Esophagus squamous epithelium (tissue), 5 donors: ENCODE measurements at regions not wholly inside any gene's neighbourhood (a gene's known extent, or its start where the extent isn't known, plus 50 kb on each side); places are given as distances from the start of the nearest gene placed in this dataset.
A peak's percentile ranks its signal among the peaks of the same experiment; 100 is the strongest.

Experiments
- DNase-seq: peaks from one replicate; lab custom pipeline; 2025; lab: John Stamatoyannopoulos, UW
- H3K27ac ChIP-seq, 4 donors: fragments of 200-600 bp; sonication (generic); one replicate each; pipeline ENCODE4 v1.5.1; 2016 to 2019; ENCODE audit warnings: mild to moderate bottlenecking in 1 of 4
- H3K27me3 ChIP-seq, 4 donors: fragments of 200-600 bp; sonication (generic); 1 replicate in 3 of 4; 2 replicates in 1 of 4; pipeline versions ENCODE4 v1.5.1 to v1.6.0; 2017 to 2021; ENCODE audit warnings: antibody characterized with exemption in 1 of 4
- H3K36me3 ChIP-seq, 3 donors: fragments of 200-600 bp; sonication (generic); one replicate each; pipeline ENCODE4 v1.5.1; 2016 to 2019
- H3K4me1 ChIP-seq, 3 donors: fragments of 200-600 bp; sonication (generic); one replicate each; pipeline ENCODE4 v1.5.1; 2017 to 2019
- H3K4me3 ChIP-seq, 4 donors: fragments of 200-600 bp; sonication (generic); 1 replicate in 3 of 4; 2 replicates in 1 of 4; pipeline ENCODE4 v1.5.1; 2016 to 2019; ENCODE audit warnings: mild to moderate bottlenecking in 2 of 4, moderate library complexity in 1 of 4
- H3K9me3 ChIP-seq, 3 donors: fragments of 200-600 bp; sonication (generic); one replicate each; pipeline ENCODE4 v1.5.1; 2016 to 2019
- CTCF ChIP-seq, 6 experiments: fragments of 450-650 bp in 4 of 6; fragments of 200-600 bp in 2 of 6; sonication (generic) in 2 of 6; IDR thresholded peaks; one replicate each; pipeline ENCODE4 v1.5.1; 2016 to 2019; ENCODE audit warnings: antibody characterized with exemption in 6 of 6, mild to moderate bottlenecking in 4 of 6, moderate library complexity in 4 of 6
- POLR2A ChIP-seq, 4 donors: fragments of 450-650 bp; IDR thresholded peaks; one replicate each; pipeline ENCODE4 v1.6.1; 2017; ENCODE audit warnings: antibody characterized with exemption in 4 of 4, mild to moderate bottlenecking in 4 of 4, moderate library complexity in 3 of 4
- WGBS, 2 donors: methylation state at CpG; one replicate each; pipeline ENCODE4 v1.1.5; 2018; 5-methylcytosine and 5-hydroxymethylcytosine counted together
- intact Hi-C: fragments of 100-400 bp; cut with DNase I; formaldehyde crosslinking; loops from one replicate; pipeline ENCODE4 v1.15.0; 2022
- donor health status: DM: yes; HTN: yes; CAD: no.

GRCh38 chr16:82373976-82374375, 204.0 kb upstream of the MPHOSPH6 start:
- Histone ChIP-seq H3K36me3 (no peaks in the 10 kb centered on the region), H3K4me3 (no peak overlapping the region), H3K9me3 (no peaks in the 10 kb centered on the region), H3K27me3 (no peaks in the 10 kb centered on the region), H3K27ac (no peak overlapping the region), H3K4me1 (no peaks in the 10 kb centered on the region)
- DNase-seq: no peak
- intact Hi-C loops: no loop called here
- 43 to 71% methylated on average over 2 of the region's 2 CpGs for WGBS, 2 donors
- TF ChIP-seq POLR2A (IDR thresholded peaks at IDR 0.05): no peak
- TF ChIP-seq CTCF (IDR thresholded peaks at IDR 0.05): no peak

- H3K27me3 ChIP-seq: no peaks in the 10 kb centered on the region
- 82 to 91% methylated on average over 1 of the region's 1 CpG for WGBS, 2 donors
- DNase-seq: no peak
- no peaks in the 10 kb centered on the region for H3K36me3 ChIP-seq
- intact Hi-C loops: no loop called here
- H3K27ac ChIP-seq: no peak overlapping the region
- no peak overlapping the region for H3K4me3 ChIP-seq
- H3K9me3 ChIP-seq: no peaks in the 10 kb centered on the region
- H3K4me1 ChIP-seq: no peaks in the 10 kb centered on the region
- no peak for TF ChIP-seq POLR2A (IDR thresholded peaks at IDR 0.05)
- no peak for TF ChIP-seq CTCF (IDR thresholded peaks at IDR 0.05)
These were observed 200.3 kb upstream of the MPHOSPH6 start for GRCh38 chr16:82370282-82370681.

GRCh38 chr16:82368041-82368440, 198.0 kb upstream of the MPHOSPH6 start:
- Histone ChIP-seq H3K27me3 (no peaks in the 10 kb centered on the region), H3K4me3 (no peak overlapping the region), H3K36me3 (no peaks in the 10 kb centered on the region), H3K27ac (no peak overlapping the region), H3K9me3 (no peaks in the 10 kb centered on the region), H3K4me1 (no peaks in the 10 kb centered on the region)
- intact Hi-C loops: no loop called here
- peak in 2 of 6 experiments; percentile 23 to 28 for TF ChIP-seq CTCF (IDR thresholded peaks at IDR 0.05)
- no peak for TF ChIP-seq POLR2A (IDR thresholded peaks at IDR 0.05)
- no peak for DNase-seq

GRCh38 chr16:82366462-82366861, 196.4 kb upstream of the MPHOSPH6 start:
- H3K27me3 ChIP-seq: no peaks in the 10 kb centered on the region
- H3K36me3 ChIP-seq: no peaks in the 10 kb centered on the region
- H3K4me1 ChIP-seq: no peaks in the 10 kb centered on the region
- TF ChIP-seq CTCF (IDR thresholded peaks at IDR 0.05) (no peak), POLR2A (IDR thresholded peaks at IDR 0.05) (no peak)
- no peak for DNase-seq
- H3K4me3 ChIP-seq: no peak overlapping the region
- WGBS, 2 donors: 94 to 95% methylated on average over 2 of the region's 2 CpGs
- no peaks in the 10 kb centered on the region for H3K9me3 ChIP-seq
- intact Hi-C loops: no loop called here
- no peak overlapping the region for H3K27ac ChIP-seq

DNA sequence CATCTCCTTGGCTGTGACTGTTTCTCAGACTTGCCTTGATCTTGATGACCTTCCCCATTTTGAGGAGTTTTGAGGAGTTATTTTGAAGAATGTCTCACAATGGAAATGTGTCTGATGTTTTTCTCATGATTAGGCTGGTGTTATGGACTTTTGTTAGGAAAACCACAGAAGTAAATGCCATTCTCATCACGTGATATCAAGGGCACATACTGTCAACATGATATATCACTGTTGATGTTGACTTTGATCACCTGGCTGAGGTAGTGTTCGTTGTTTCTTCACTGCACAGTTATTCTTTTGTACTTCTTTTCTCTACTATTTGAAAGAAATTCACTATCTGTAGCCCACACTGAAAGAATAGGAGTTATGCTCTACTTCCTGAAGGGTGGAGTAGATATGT, 194.7 kb upstream of the MPHOSPH6 start:
- Histone ChIP-seq H3K27me3 (no peaks in the 10 kb centered on the region), H3K36me3 (no peaks in the 10 kb centered on the region), H3K27ac (no peak overlapping the region), H3K9me3 (no peaks in the 10 kb centered on the region), H3K4me3 (no peak overlapping the region), H3K4me1 (no peaks in the 10 kb centered on the region)
- intact Hi-C loops: no loop called here
- no peak for TF ChIP-seq CTCF (IDR thresholded peaks at IDR 0.05)
- TF ChIP-seq POLR2A (IDR thresholded peaks at IDR 0.05): no peak
- DNase-seq: no peak
- WGBS, 2 donors: 33 to 42% methylated on average over 2 of the region's 2 CpGs
